NCI-H748 treated with DMSO at 0.1 percent for 48 hours (cell line): ENCODE measurements at regions not wholly inside any gene's neighbourhood (a gene's known extent, or its start where the extent isn't known, plus 50 kb on each side); places are given as distances from the start of the nearest gene placed in this dataset.

ENCODE experiments used
- DNase-seq: peaks from one replicate; lab custom pipeline; 2025; lab: John Stamatoyannopoulos, UW

- DNase-seq = no peak
These were observed 349.8 kb downstream of the DHX35 start for GRCh38 chr20:39311851-39312506.

- DNase-seq = no peak
These were observed 348.3 kb downstream of the DHX35 start for GRCh38 chr20:39310363-39310995.

- no peak for DNase-seq
These were observed 347.3 kb downstream of the DHX35 start for GRCh38 chr20:39309458-39309857.

- DNase-seq = no peak
These were observed 340.2 kb downstream of the DHX35 start for GRCh38 chr20:39302312-39302711.

GRCh38 chr20:39299783-39300182 is 337.6 kb downstream of the DHX35 start:
- DNase-seq = no peak

DNA sequence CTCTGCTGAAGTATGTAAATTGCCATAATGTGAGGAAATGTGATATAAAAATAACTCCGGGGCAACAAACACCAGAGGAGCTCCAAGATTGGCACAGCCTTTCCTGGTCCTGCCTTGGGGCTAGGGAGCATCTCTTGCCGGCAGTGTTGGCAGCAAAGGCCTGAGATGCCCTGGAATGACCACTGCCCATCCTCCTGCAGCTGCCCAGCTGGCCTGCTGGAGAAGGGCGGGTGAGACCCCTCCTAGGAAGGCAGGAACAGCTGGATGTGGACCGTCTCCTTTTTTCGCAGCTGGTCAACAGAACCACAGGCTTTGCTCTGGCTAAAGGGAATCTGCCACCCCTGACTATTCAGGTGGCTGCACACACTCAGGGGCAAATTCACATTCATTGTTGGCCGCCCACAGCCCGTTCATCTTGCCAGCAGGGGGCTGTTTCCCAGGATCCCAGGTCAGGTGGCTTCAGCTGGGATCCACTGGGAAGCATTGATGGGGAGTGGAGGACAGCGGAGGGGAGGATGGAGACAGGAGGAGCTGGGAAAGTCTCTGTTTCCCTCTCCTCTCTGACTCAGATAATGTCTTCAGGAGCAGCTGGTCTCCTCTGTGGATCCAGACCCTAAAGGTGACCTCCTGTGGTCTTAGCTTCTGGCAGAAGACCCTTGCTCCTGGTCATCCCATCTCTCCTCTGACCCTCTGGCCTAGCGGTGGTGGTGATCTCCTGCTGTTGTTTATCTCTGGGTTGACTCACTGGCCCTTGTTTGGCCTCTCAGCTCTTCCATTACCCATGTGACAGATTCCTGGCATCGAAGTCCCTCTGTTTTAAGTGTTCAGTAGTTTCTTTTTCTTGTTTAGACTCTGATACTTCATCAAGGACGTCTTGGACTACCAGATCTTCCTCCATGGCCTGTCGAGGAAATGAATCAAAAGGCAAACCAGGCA is 336.7 kb downstream of the DHX35 start:
- no peak for DNase-seq

GRCh38 chr20:39298121-39298520 is 336.0 kb downstream of the DHX35 start:
- no peak for DNase-seq

DNA sequence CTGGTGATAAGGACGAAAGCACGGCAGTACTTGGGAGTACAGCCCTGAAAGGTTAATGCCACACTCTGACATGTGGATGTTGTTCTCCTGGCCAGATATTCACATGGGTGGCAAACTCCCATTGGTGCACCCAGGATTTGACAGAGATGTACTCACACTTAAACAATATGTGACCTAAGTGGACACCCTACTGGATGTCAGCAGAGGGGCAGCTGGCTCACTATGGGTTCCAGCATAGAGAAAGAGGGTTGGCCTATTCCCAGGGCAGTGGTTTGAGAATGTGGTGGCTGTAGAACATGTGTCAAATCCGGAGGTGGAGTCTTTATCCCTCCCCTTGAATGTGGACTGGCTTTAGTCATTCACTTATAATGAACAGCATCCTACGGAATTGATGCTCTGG is 333.2 kb downstream of the DHX35 start:
- no peak for DNase-seq

DNA sequence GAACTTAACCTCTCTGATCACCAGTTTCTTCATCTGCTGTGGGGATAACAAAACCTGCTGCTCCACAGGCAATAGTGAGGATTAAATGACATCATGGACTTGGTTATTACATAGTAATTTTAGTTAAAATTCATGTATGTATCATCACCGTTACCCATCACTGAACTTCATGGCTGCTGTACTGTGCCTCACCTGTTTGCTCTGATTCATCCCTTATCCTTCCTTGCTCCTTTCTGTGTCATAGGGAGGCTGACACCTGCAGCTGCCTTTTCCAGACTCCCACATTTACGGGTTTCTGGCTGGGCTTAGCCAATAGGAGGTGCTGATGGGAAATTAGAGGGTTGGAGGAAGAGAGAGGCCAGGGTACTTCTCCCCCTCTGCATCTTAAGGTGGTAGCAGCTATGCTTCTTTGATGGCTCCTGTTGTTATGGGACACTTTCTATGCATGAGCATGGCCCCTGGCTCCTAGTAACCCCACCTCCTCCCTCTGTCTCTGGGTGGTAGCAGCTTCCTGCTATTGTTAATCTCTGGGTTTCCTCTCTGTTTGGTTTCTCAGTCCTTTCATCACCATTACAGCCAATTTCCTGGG is 332.1 kb downstream of the DHX35 start:
- no peak for DNase-seq

GRCh38 chr20:39292193-39292736 is 330.1 kb downstream of the DHX35 start:
- DNase-seq = no peak

GRCh38 chr20:39291301-39291700 is 329.2 kb downstream of the DHX35 start:
- DNase-seq = no peak

DNA sequence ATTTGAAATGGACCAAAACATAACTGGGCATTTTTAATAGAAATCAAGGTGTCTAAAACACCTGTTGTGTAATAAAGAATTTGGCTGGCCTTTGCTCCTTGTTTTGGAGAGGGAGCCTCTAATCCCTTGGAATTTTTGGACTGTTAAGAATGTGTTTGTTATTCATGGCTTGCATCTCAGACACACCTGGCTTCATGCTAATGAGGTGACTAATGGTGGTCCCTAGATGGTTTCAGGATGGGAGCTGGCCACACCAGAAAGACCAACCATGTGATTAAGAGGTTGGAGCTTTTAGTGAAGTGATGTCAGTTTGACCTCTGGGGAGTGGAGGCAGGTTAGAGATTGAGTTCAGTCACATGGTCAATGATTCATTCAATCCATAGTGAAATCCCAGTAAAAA is 328.4 kb downstream of the DHX35 start:
- DNase-seq = no peak

DNA sequence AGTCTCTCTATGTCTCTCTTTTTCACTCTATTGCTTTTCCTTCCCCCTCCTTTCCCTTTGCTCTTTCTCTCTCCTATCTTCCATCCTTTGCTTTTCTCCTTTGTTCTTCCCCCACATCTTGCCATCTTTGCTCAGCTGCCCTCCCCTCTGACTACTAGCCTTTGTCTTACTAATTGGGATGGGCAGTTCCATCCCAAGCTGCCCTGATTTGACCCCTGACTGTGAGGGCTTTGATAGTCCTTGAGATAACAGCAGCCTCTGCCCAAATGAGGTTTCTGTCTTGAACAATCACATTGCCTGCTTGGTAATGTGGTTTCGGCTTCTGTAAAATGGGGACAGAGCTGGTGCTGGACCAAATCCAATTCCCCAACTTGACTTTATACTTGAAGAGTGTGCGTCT is 327.7 kb downstream of the DHX35 start:
- no peak for DNase-seq

DNA sequence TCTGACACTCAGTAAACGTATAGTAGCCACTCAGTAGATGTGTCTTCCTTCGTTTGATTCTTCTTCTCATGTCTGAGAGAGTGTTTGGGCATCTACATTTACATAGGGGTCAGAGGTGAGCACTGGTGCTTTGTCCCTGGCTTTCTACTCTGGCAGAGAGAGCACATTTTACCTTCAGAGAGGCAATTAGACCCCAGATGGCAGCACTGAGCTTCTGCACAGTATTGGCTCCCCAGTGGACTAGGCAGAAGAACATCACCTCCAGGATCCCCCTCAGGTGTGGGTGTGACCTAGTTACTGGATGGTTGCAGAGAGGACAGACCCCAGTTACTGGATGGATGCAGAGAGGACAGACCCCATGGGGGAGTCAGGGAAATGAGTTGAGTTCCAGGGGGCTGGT is 327.2 kb downstream of the DHX35 start:
- no peak for DNase-seq

GRCh38 chr20:39283464-39283863 is 321.3 kb downstream of the DHX35 start:
- DNase-seq = no peak

GRCh38 chr20:39282619-39283092 is 320.5 kb downstream of the DHX35 start:
- DNase-seq = no peak

GRCh38 chr20:39280875-39281274 is 318.7 kb downstream of the DHX35 start:
- no peak for DNase-seq

- no peak for DNase-seq
These were observed 316.2 kb downstream of the DHX35 start for GRCh38 chr20:39278230-39278788.

DNA sequence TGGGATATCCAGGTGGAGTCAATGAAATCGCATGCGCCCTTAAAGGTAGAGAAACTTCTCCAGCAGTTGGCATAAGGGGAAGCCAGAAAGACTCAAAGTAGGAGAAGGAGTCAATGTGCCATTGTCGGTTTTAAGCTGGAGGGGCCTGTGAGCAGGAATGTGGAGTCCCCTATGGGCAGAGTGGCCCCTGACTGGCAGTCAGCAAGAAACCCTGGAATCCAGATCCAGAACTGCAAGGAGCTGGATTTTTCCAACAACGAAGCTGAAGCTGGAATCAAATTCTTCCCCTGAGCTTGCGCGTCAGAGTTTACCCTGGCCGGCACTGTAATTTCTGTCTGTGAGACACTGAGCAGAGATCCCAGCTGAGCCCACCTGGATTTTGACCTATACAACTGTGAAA is 315.0 kb downstream of the DHX35 start:
- no peak for DNase-seq

GRCh38 chr20:39270837-39271604 is 308.9 kb downstream of the DHX35 start:
- no peak for DNase-seq
